Psoas muscle (tissue), 7 donors: ENCODE measurements at regions not wholly inside any gene's neighbourhood (a gene's known extent, or its start where the extent isn't known, plus 50 kb on each side); places are given as distances from the start of the nearest gene placed in this dataset.

Experiments
- ATAC-seq, 4 donors: fragments of 200-7000 bp; cut with Tn5 transposase; one replicate each; pipeline ENCODE4 v1.9.1; 2020; ENCODE audit warnings: moderate library complexity in 3 of 4, mild to moderate bottlenecking in 2 of 4
- DNase-seq, 2 donors: peaks; one replicate each; pipeline ENCODE4 v3.0.0-alpha.2; 2020
- H3K27ac ChIP-seq: fragments of 200-600 bp; one replicate; pipeline ENCODE4 v1.8.0; 2022
- H3K27me3 ChIP-seq, 3 donors: fragments of 200-600 bp in 1 of 3; one replicate each; pipeline versions ENCODE4 v1.6.1 to v1.8.0; 2013 to 2022; ENCODE audit warnings: low read length in 2 of 3, mild to moderate bottlenecking in 2 of 3, moderate library complexity in 1 of 3; ENCODE audit not compliant: insufficient read depth in 3 of 3
- H3K36me3 ChIP-seq, 2 donors: fragments of 200-600 bp in 1 of 2; one replicate each; pipeline versions ENCODE4 v1.6.1 to v1.8.0; 2013 to 2022; ENCODE audit warnings: low read depth in 1 of 2, mild to moderate bottlenecking in 1 of 2, moderate library complexity in 1 of 2; ENCODE audit not compliant: insufficient read depth in 1 of 2
- H3K4me1 ChIP-seq: fragments of 200-600 bp; one replicate; pipeline ENCODE4 v1.8.0; 2022
- H3K4me3 ChIP-seq: fragments of 200-600 bp; one replicate; pipeline ENCODE4 v1.8.0; 2022; ENCODE audit warnings: mild to moderate bottlenecking
- H3K9me3 ChIP-seq: fragments of 200-600 bp; one replicate; pipeline ENCODE4 v1.8.0; 2022
- WGBS, 3 donors: extraction: QIAGEN DNeasy Blood & Tissue Kit; methylation state at CpG; one replicate each; pipeline versions ENCODE4 v1.1.6 to v1.1.7; 2013; 5-methylcytosine and 5-hydroxymethylcytosine counted together
- intact Hi-C, 2 donors: fragments of 100-400 bp; cut with DNase I; formaldehyde crosslinking; loops; one replicate each; pipeline versions ENCODE4 v1.11.0 to v1.14.2; 2022
- TF ChIP-seq, protein P1 (sequence below): fragments of 200-600 bp; IDR thresholded peaks from one replicate; pipeline ENCODE4 v1.8.0; 2022; ENCODE audit warnings: antibody characterized with exemption
- donor health status: healthy with polysubstance abuse.
- donor health status: DM: no; HTN: no; CAD: no; lungs with moderate emphysema.
- donor health status: Bipolar disorder and iron deficiency.
- donor health status: healthy.
- donor health status: DM: yes; HTN: yes; CAD: no.
- donor health status: DM: no; HTN: no; CAD: no.
- donor health status: DM: yes; HTN: yes; CAD: no.

GRCh38 chr14:54306806-54307205 is 90.0 kb upstream of the CDKN3 start:
- no peak overlapping the region for H3K4me3 ChIP-seq
- DNase-seq, result no peak
- TF ChIP-seq, protein P1, sequence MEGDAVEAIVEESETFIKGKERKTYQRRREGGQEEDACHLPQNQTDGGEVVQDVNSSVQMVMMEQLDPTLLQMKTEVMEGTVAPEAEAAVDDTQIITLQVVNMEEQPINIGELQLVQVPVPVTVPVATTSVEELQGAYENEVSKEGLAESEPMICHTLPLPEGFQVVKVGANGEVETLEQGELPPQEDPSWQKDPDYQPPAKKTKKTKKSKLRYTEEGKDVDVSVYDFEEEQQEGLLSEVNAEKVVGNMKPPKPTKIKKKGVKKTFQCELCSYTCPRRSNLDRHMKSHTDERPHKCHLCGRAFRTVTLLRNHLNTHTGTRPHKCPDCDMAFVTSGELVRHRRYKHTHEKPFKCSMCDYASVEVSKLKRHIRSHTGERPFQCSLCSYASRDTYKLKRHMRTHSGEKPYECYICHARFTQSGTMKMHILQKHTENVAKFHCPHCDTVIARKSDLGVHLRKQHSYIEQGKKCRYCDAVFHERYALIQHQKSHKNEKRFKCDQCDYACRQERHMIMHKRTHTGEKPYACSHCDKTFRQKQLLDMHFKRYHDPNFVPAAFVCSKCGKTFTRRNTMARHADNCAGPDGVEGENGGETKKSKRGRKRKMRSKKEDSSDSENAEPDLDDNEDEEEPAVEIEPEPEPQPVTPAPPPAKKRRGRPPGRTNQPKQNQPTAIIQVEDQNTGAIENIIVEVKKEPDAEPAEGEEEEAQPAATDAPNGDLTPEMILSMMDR, result no peak
- no peaks in the 10 kb centered on the region for H3K36me3 ChIP-seq
- 36 to 67% (median 49%) methylated on average over 4 of the region's 4 CpGs for WGBS, 3 donors
- no peak overlapping the region for H3K27ac ChIP-seq
- H3K4me1 ChIP-seq, result no peaks in the 10 kb centered on the region
- ATAC-seq, result no peak
- intact Hi-C loops, result no loop called here
- H3K27me3 ChIP-seq, result no peaks in the 10 kb centered on the region
- H3K9me3 ChIP-seq, result no peaks in the 10 kb centered on the region

DNA sequence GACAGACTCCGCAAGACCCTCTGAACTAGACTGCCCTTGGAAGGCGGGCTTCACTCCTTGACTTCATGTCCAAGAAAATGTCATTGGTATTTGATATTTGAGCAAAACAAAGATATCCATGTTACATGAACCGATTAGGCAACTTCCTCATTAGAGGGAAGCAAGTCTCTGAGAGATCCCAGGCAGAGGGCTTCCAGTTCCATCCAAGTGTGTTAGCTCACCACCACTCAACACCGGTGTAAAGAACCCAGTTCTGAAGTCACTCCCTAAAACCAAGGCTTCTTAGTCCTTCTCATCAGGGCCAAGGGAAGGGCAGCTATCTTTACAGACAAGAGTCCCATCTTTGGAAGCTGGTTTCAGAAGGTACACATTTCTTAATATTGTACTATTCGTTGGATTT is 87.2 kb upstream of the CDKN3 start:
- Histone ChIP-seq H3K4me1 (no peaks in the 10 kb centered on the region), H3K27me3 (no peaks in the 10 kb centered on the region), H3K36me3 (no peaks in the 10 kb centered on the region), H3K27ac (no peak overlapping the region), H3K9me3 (no peaks in the 10 kb centered on the region), H3K4me3 (no peak overlapping the region)
- ATAC-seq, result no peak
- DNase-seq, result no peak
- TF ChIP-seq, protein P1, result no peak
- intact Hi-C loops, result no loop called here
- 74 to 87% (median 81%) methylated on average over 5 of the region's 5 CpGs for WGBS, 3 donors

GRCh38 chr14:54310151-54310850 is 86.5 kb upstream of the CDKN3 start:
- TF ChIP-seq, protein P1, result no peak
- no peaks in the 10 kb centered on the region for H3K36me3 ChIP-seq
- DNase-seq, result no peak
- no peak overlapping the region for H3K4me3 ChIP-seq
- no peak overlapping the region for H3K27ac ChIP-seq
- no peaks in the 10 kb centered on the region for H3K4me1 ChIP-seq
- WGBS, 3 donors, result 68 to 72% (median 69%) methylated on average over 10 of the region's 10 CpGs
- intact Hi-C loops, result no loop called here
- no peak for ATAC-seq
- no peaks in the 10 kb centered on the region for H3K27me3 ChIP-seq
- no peaks in the 10 kb centered on the region for H3K9me3 ChIP-seq

DNA sequence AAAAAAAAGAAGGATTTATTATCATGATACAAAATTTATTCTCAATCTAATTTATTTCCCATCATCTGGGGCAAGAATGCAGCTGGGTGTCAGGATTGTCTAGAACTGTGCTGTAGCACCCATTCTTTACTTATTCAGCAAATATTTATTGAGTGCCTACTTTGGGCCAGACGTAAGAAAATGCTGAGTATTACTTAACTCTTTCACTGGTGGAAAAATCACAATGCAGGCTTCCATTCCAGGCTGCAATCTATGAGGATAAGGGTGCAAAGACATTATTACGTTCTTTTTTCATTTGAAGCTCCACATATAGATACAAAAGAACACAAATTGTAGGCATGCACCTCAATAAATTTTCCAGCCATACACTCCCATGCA is 86.0 kb upstream of the CDKN3 start:
- Histone ChIP-seq H3K9me3 (no peaks in the 10 kb centered on the region), H3K36me3 (no peaks in the 10 kb centered on the region), H3K4me1 (no peaks in the 10 kb centered on the region), H3K27ac (no peak overlapping the region), H3K27me3 (no peaks in the 10 kb centered on the region), H3K4me3 (no peak overlapping the region)
- DNase-seq (no peak), ATAC-seq (no peak)
- TF ChIP-seq, protein P1, result no peak
- WGBS, 3 donors, result 69 to 78% (median 72%) methylated on average over 2 of the region's 2 CpGs
- intact Hi-C loops, result no loop called here
